A673 (cell line): ENCODE measurements at regions not wholly inside any gene's neighbourhood (a gene's known extent, or its start where the extent isn't known, plus 50 kb on each side); places are given as distances from the start of the nearest gene placed in this dataset.
A peak's percentile ranks its signal among the peaks of the same experiment; 100 is the strongest.

Experiments used
- BruUV-seq: library from RNA; stranded (reverse); fragments of 400-500 nt; replicated peaks from 2 replicates; lab custom pipeline; 2021; lab: Mats Ljungman, UMichigan
- CTCF ChIA-PET: fragments of 300-600 bp; sonication (Branson Sonifier 250); formaldehyde crosslinking; loops from one replicate; lab custom pipeline; 2022; ENCODE audit warnings: antibody characterized with exemption; lab: Charles Lee
- POLR2A ChIA-PET: fragments of 300-600 bp; sonication (Branson Sonifier 250); formaldehyde crosslinking; loops from one replicate; lab custom pipeline; 2022; ENCODE audit warnings: antibody characterized with exemption; ENCODE audit not compliant: low non-redundant PET; lab: Charles Lee
- DNase-seq: peaks from one replicate; pipeline ENCODE4 v3.0.0-alpha.2; 2015; ENCODE audit warnings: low spot score
- H3K27ac ChIP-seq: fragments of 200-600 bp; sonication (generic); 2 replicates; pipeline ENCODE4 v1.5.1; 2016; ENCODE audit warnings: mixed run types, low read depth, mild to moderate bottlenecking, mixed read lengths, antibody characterized with exemption, low read length; ENCODE audit not compliant: poor library complexity, severe bottlenecking
- H3K27me3 ChIP-seq: fragments of 200-600 bp; sonication (generic); replicated peaks from 2 replicates; pipeline ENCODE4 v1.6.1; 2017; ENCODE audit warnings: mixed run types, low read depth, mild to moderate bottlenecking, mixed read lengths, antibody characterized with exemption, low read length; ENCODE audit not compliant: insufficient read depth, poor library complexity
- H3K36me3 ChIP-seq: fragments of 200-600 bp; sonication (generic); 2 replicates; pipeline ENCODE4 v1.6.1; 2016; ENCODE audit warnings: mixed run types, mild to moderate bottlenecking, mixed read lengths, antibody characterized with exemption, low read length; ENCODE audit not compliant: insufficient read depth, poor library complexity, severe bottlenecking
- H3K4me1 ChIP-seq: fragments of 200-600 bp; sonication (generic); 2 replicates; pipeline ENCODE4 v1.6.1; 2017; ENCODE audit warnings: mixed run types, mild to moderate bottlenecking, mixed read lengths, antibody characterized with exemption, low read length; ENCODE audit not compliant: insufficient read depth, poor library complexity, severe bottlenecking
- H3K4me3 ChIP-seq: fragments of 200-600 bp; sonication (generic); 2 replicates; pipeline ENCODE4 v1.5.1; 2016; ENCODE audit warnings: low read depth, mixed run types, mild to moderate bottlenecking, mixed read lengths, low read length; ENCODE audit not compliant: poor library complexity, severe bottlenecking
- H3K9me3 ChIP-seq: fragments of 200-600 bp; sonication (generic); 2 replicates; pipeline ENCODE4 v1.6.1; 2016; ENCODE audit warnings: mixed run types, low read depth, mild to moderate bottlenecking, mixed read lengths, antibody characterized with exemption, low read length; ENCODE audit not compliant: poor library complexity, severe bottlenecking
- CTCF ChIP-seq: fragments of 300-800, 200-600 bp; sonication (generic); conservative IDR thresholded peaks from 2 replicates; pipeline ENCODE4 v1.5.1; 2017; ENCODE audit warnings: low read depth, mild to moderate bottlenecking, antibody characterized with exemption, low read length, moderate library complexity, mixed read lengths
- EZH2 ChIP-seq: fragments of 200-600 bp; sonication (generic); IDR thresholded peaks from 2 replicates; pipeline ENCODE4 v1.6.1; 2017; ENCODE audit warnings: borderline replicate concordance, low read depth, mild to moderate bottlenecking, mixed read lengths, antibody characterized with exemption, low read length; ENCODE audit not compliant: poor library complexity, severe bottlenecking
- intact Hi-C: fragments of 100-400 bp; cut with micrococcal nuclease; formaldehyde crosslinking; loops from one replicate; pipeline ENCODE4 v1.10.0; 2022; ENCODE audit not compliant: unreplicated experiment

GRCh38 chr12:67025543-67026114 lies 243.5 kb upstream of the CAND1 start:
- ChIA-PET POLR2A (no interaction called here), CTCF (no interaction called here)
- Histone ChIP-seq H3K27ac (no peak overlapping the region), H3K4me3 (no peak overlapping the region), H3K4me1 (no peaks in the 10 kb centered on the region), H3K9me3 (no peaks in the 10 kb centered on the region), H3K36me3 (no peaks in the 10 kb centered on the region), H3K27me3 (peaks cover 11% of the 10 kb centered on the region)
- no TSS peak for BruUV-seq
- TF ChIP-seq CTCF (peak; percentile 75), EZH2 (no peak)
- peak; percentile 60 for DNase-seq
- intact Hi-C loops: loop anchor here (5.0 kb wide), 1 partner anchor 197 kb away; no protein-coding TSS in a partner anchor

GRCh38 chr12:67026487-67027246 lies 242.5 kb upstream of the CAND1 start:
- TF ChIP-seq EZH2 (no peak), CTCF (no peak)
- no peaks in the 10 kb centered on the region for H3K36me3 ChIP-seq
- BruUV-seq: no TSS peak
- ChIA-PET POLR2A (no interaction called here), CTCF (no interaction called here)
- intact Hi-C loops: loop anchor here (5.0 kb wide), 1 partner anchor 196 kb away; no protein-coding TSS in a partner anchor
- H3K4me3 ChIP-seq: no peak overlapping the region
- H3K9me3 ChIP-seq: no peaks in the 10 kb centered on the region
- no peak for DNase-seq
- peaks cover 11% of the 10 kb centered on the region for H3K27me3 ChIP-seq
- H3K27ac ChIP-seq: no peak overlapping the region
- H3K4me1 ChIP-seq: no peaks in the 10 kb centered on the region

GRCh38 chr12:67028529-67028928 lies 240.6 kb upstream of the CAND1 start:
- CTCF ChIA-PET: no interaction called here

More at GRCh38 chr12:67028529-67028928, 240.6 kb upstream of the CAND1 start:
- H3K27ac ChIP-seq: no peak overlapping the region
- H3K4me3 ChIP-seq: no peak overlapping the region
- no TSS peak for BruUV-seq
- H3K9me3 ChIP-seq: no peaks in the 10 kb centered on the region
- intact Hi-C loops: loop anchor here (5.0 kb wide), 1 partner anchor 194 kb away; no protein-coding TSS in a partner anchor
- no peak for TF ChIP-seq EZH2
- no peak for DNase-seq
- H3K36me3 ChIP-seq: no peaks in the 10 kb centered on the region
- H3K27me3 ChIP-seq: peaks cover 4% of the 10 kb centered on the region
- POLR2A ChIA-PET: no interaction called here
- no peaks in the 10 kb centered on the region for H3K4me1 ChIP-seq
